Keratinocyte (primary cell): ENCODE measurements at regions not wholly inside any gene's neighbourhood (a gene's known extent, or its start where the extent isn't known, plus 50 kb on each side); places are given as distances from the start of the nearest gene placed in this dataset.

Experiments used
- DNase-seq: peaks from one replicate; pipeline ENCODE4 v3.0.0-alpha.2; 2011; ENCODE audit warnings: low read depth, missing footprints, low spot score
- FAIRE-seq: peaks from 2 replicates; lab custom pipeline; 2011; peaks lifted over from hg19 to GRCh38; lab: Jason Lieb, UNC
- H2AFZ ChIP-seq: 2 replicates; pipeline ENCODE4 v1.6.0; 2012; ENCODE audit warnings: low read length, control low read depth, inconsistent platforms; ENCODE audit not compliant: control insufficient read depth
- H3K27ac ChIP-seq: 2 replicates; pipeline ENCODE4 v1.5.1; 2011; ENCODE audit warnings: low read length; ENCODE audit not compliant: control insufficient read depth, insufficient read depth
- H3K27me3 ChIP-seq: 3 replicates; pipeline ENCODE4 v1.6.0; 2011; ENCODE audit warnings: low read length; ENCODE audit not compliant: control insufficient read depth, insufficient read depth; ENCODE audit errors: extremely low read depth
- H3K36me3 ChIP-seq, 2 experiments: 2 replicates in 1 of 2; 3 replicates in 1 of 2; pipeline ENCODE4 v1.5.1; 2011; ENCODE audit warnings: low read length in 2 of 2, mild to moderate bottlenecking in 1 of 2; ENCODE audit not compliant: control insufficient read depth in 2 of 2, insufficient read depth in 2 of 2; ENCODE audit errors: extremely low read depth in 1 of 2
- H3K4me1 ChIP-seq: 3 replicates; pipeline ENCODE4 v1.5.1; 2011; ENCODE audit warnings: low read length; ENCODE audit not compliant: control insufficient read depth, insufficient read depth; ENCODE audit errors: extremely low read depth
- H3K4me2 ChIP-seq: 3 replicates; pipeline ENCODE4 v1.6.0; 2011; ENCODE audit warnings: low read depth, low read length; ENCODE audit not compliant: control insufficient read depth, insufficient read depth; ENCODE audit errors: extremely low read depth
- H3K4me3 ChIP-seq, 3 experiments: fragments of 200-600 bp in 1 of 3; sonication (generic) in 1 of 3; 2 replicates in 2 of 3; 3 replicates in 1 of 3; pipeline ENCODE4 v1.5.1; 2011 to 2016; ENCODE audit warnings: low read length in 3 of 3, mild to moderate bottlenecking in 3 of 3, control low read depth in 2 of 3, inconsistent platforms in 1 of 3, low read depth in 1 of 3, mixed read lengths in 1 of 3, mixed run types in 1 of 3, moderate library complexity in 1 of 3; ENCODE audit not compliant: control insufficient read depth in 2 of 3, insufficient read depth in 2 of 3; ENCODE audit errors: extremely low read depth in 1 of 3
- H3K79me2 ChIP-seq: 2 replicates; pipeline ENCODE4 v1.6.0; 2012; ENCODE audit warnings: low read length; ENCODE audit not compliant: control insufficient read depth, insufficient read depth
- H3K9ac ChIP-seq: 3 replicates; pipeline ENCODE4 v1.6.0; 2011; ENCODE audit warnings: low read length; ENCODE audit not compliant: control insufficient read depth, insufficient read depth; ENCODE audit errors: extremely low read depth
- H3K9me1 ChIP-seq: 3 replicates; pipeline ENCODE4 v1.6.0; 2011; ENCODE audit warnings: low read length; ENCODE audit not compliant: control insufficient read depth, insufficient read depth; ENCODE audit errors: extremely low read depth
- H3K9me3 ChIP-seq: 2 replicates; pipeline ENCODE4 v1.5.1; 2012; ENCODE audit warnings: low read depth, low read length; ENCODE audit not compliant: control insufficient read depth
- H4K20me1 ChIP-seq: 3 replicates; pipeline ENCODE4 v1.6.0; 2011; ENCODE audit warnings: low read length; ENCODE audit not compliant: control insufficient read depth, insufficient read depth; ENCODE audit errors: extremely low read depth
- EZH2 ChIP-seq: IDR thresholded peaks from one replicate; pipeline ENCODE4 v1.6.1; 2012; ENCODE audit warnings: inconsistent platforms, mild to moderate bottlenecking, low read length, moderate library complexity
- dilution Hi-C: fragments of 300-500 bp; cut with MboI; formaldehyde crosslinking; loops from one replicate; pipeline ENCODE4 v1.7.0; 2020; ENCODE audit warnings: low sequenced_read_pairs; ENCODE audit not compliant: extremely low pct_ligation_motif_present
- TF ChIP-seq, protein P1 (sequence below), 3 experiments: IDR thresholded peaks in 1 of 3; conservative IDR thresholded peaks in 1 of 3; optimal IDR thresholded peaks in 1 of 3; 2 replicates in 2 of 3; 3 replicates in 1 of 3; pipeline versions ENCODE3 to v1.5.1; 2011; ENCODE audit warnings: low read length in 3 of 3, mild to moderate bottlenecking in 3 of 3, moderate library complexity in 2 of 3, control low read depth in 1 of 3, inconsistent platforms in 1 of 3; ENCODE audit not compliant: insufficient read depth in 2 of 3; ENCODE audit errors: extremely low read depth in 1 of 3

GRCh38 chr13:64778002-64778401 is 2452.1 kb downstream of the PCDH9 start:
- H3K27me3 ChIP-seq, result no peaks in the 10 kb centered on the region
- TF ChIP-seq, protein P1, sequence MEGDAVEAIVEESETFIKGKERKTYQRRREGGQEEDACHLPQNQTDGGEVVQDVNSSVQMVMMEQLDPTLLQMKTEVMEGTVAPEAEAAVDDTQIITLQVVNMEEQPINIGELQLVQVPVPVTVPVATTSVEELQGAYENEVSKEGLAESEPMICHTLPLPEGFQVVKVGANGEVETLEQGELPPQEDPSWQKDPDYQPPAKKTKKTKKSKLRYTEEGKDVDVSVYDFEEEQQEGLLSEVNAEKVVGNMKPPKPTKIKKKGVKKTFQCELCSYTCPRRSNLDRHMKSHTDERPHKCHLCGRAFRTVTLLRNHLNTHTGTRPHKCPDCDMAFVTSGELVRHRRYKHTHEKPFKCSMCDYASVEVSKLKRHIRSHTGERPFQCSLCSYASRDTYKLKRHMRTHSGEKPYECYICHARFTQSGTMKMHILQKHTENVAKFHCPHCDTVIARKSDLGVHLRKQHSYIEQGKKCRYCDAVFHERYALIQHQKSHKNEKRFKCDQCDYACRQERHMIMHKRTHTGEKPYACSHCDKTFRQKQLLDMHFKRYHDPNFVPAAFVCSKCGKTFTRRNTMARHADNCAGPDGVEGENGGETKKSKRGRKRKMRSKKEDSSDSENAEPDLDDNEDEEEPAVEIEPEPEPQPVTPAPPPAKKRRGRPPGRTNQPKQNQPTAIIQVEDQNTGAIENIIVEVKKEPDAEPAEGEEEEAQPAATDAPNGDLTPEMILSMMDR (optimal IDR thresholded peaks at IDR 0.05 in 1 of 3, IDR thresholded peaks at IDR 0.05 in 1 of 3, conservative IDR thresholded peaks at IDR 0.05 in 1 of 3; ENCODE audit: extremely low read depth in 1 of 3, insufficient read depth in 2 of 3, low read length in 3 of 3), result no peak
- TF ChIP-seq EZH2, result no peak
- H3K36me3 ChIP-seq, result no peaks in the 10 kb centered on the region
- FAIRE-seq (no peak), DNase-seq (no peak)
- H2AFZ ChIP-seq, result no peak overlapping the region
- no peaks in the 10 kb centered on the region for H3K4me1 ChIP-seq
- dilution Hi-C loops, result no loop called here
- no peak overlapping the region for H3K4me2 ChIP-seq
- H3K79me2 ChIP-seq, result no peaks in the 10 kb centered on the region
- no peaks in the 10 kb centered on the region for H3K9me1 ChIP-seq
- H3K9me3 ChIP-seq, result no peaks in the 10 kb centered on the region
- H4K20me1 ChIP-seq, result no peaks in the 10 kb centered on the region
- no peak overlapping the region for H3K27ac ChIP-seq
- no peak overlapping the region for H3K4me3 ChIP-seq
- no peak overlapping the region for H3K9ac ChIP-seq

GRCh38 chr13:64774915-64775314 is 2455.2 kb downstream of the PCDH9 start:
- Histone ChIP-seq H3K4me2 (no peak overlapping the region), H3K9me3 (no peaks in the 10 kb centered on the region), H3K79me2 (no peaks in the 10 kb centered on the region), H3K9me1 (no peaks in the 10 kb centered on the region), H3K36me3 (no peaks in the 10 kb centered on the region), H3K4me3 (no peak overlapping the region), H3K9ac (no peak overlapping the region), H4K20me1 (no peaks in the 10 kb centered on the region), H3K4me1 (no peaks in the 10 kb centered on the region), H3K27me3 (no peaks in the 10 kb centered on the region), H2AFZ (no peak overlapping the region), H3K27ac (no peak overlapping the region)
- DNase-seq (no peak), FAIRE-seq (no peak)
- dilution Hi-C loops, result no loop called here
- TF ChIP-seq, protein P1 (optimal IDR thresholded peaks at IDR 0.05 in 1 of 3, IDR thresholded peaks at IDR 0.05 in 1 of 3, conservative IDR thresholded peaks at IDR 0.05 in 1 of 3; ENCODE audit: extremely low read depth in 1 of 3, insufficient read depth in 2 of 3, low read length in 3 of 3), result no peak
- no peak for TF ChIP-seq EZH2
